Thyroid gland (tissue), 4 donors: ENCODE measurements at regions not wholly inside any gene's neighbourhood (a gene's known extent, or its start where the extent isn't known, plus 50 kb on each side); places are given as distances from the start of the nearest gene placed in this dataset.

Experiments used
- DNase-seq, 2 donors: peaks; one replicate each; pipeline ENCODE4 v3.0.0-alpha.2; 2019
- H3K27ac ChIP-seq, 3 donors: fragments of 200-600 bp; sonication (generic); 1 replicate in 2 of 3; 2 replicates in 1 of 3; pipeline ENCODE4 v1.5.1; 2016 to 2019; ENCODE audit warnings: mild to moderate bottlenecking in 1 of 3, moderate library complexity in 1 of 3
- H3K27me3 ChIP-seq: fragments of 200-600 bp; sonication (generic); one replicate; pipeline ENCODE4 v1.5.1; 2019
- H3K36me3 ChIP-seq, 2 donors: fragments of 200-600 bp; sonication (generic); one replicate each; pipeline ENCODE4 v1.5.1; 2016 to 2019
- H3K4me1 ChIP-seq, 2 donors: fragments of 200-600 bp; sonication (generic); one replicate each; pipeline ENCODE4 v1.5.1; 2017 to 2019
- H3K4me3 ChIP-seq, 3 donors: fragments of 200-600 bp; sonication (generic); replicated peaks in 1 of 3; 1 replicate in 2 of 3; 2 replicates in 1 of 3; pipeline ENCODE4 v1.5.1; 2016; ENCODE audit warnings: mild to moderate bottlenecking in 1 of 3
- H3K9me3 ChIP-seq: fragments of 200-600 bp; sonication (generic); one replicate; pipeline ENCODE4 v1.5.1; 2017
- POLR2A ChIP-seq, 2 donors: fragments of 450-650 bp; IDR thresholded peaks; one replicate each; pipeline ENCODE4 v1.6.1; 2017; ENCODE audit warnings: antibody characterized with exemption in 2 of 2, mild to moderate bottlenecking in 2 of 2, moderate library complexity in 1 of 2
- WGBS, 2 donors: methylation state at CpG; one replicate each; pipeline ENCODE4 v1.1.5; 2017; 5-methylcytosine and 5-hydroxymethylcytosine counted together
- intact Hi-C: fragments of 100-400 bp; cut with DNase I; formaldehyde crosslinking; loops from one replicate; pipeline ENCODE4 v1.15.1; 2023
- TF ChIP-seq, protein P1 (sequence below), 6 experiments: fragments of 200-600 bp in 3 of 6; fragments of 450-650 bp in 3 of 6; sonication (generic) in 3 of 6; IDR thresholded peaks; one replicate each; pipeline ENCODE4 v1.5.1; 2016 to 2019; ENCODE audit warnings: antibody characterized with exemption in 6 of 6, mild to moderate bottlenecking in 2 of 6, inconsistent platforms in 1 of 6, moderate library complexity in 1 of 6

DNA sequence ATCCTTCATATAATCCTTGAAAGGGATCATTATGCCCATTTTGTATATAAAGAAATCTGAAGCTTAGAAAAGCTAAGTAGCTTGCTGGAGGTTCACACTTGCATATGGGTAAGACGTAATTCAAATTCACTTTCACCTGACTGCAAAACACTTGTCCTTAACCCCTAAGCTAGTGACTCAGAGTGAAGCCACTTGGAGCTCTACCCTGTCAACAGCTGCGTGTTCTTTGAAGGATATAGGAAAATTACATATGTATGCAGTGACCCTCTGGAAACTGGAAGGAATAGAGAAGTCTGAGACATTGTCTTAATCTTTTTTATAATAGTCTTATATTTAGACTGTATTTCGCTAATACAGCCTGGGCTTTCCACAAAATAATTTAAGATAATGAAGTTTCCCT, 80.0 kb upstream of the STK32A start:
- Histone ChIP-seq H3K27me3 (no peaks in the 10 kb centered on the region), H3K36me3 (no peaks in the 10 kb centered on the region), H3K4me1 (no peaks in the 10 kb centered on the region), H3K27ac (no peak overlapping the region), H3K9me3 (no peaks in the 10 kb centered on the region), H3K4me3 (no peak overlapping the region)
- no peak for DNase-seq
- intact Hi-C loops = no loop called here
- WGBS, 2 donors = 84 to 88% methylated on average over 3 of the region's 3 CpGs
- no peak for TF ChIP-seq POLR2A (IDR thresholded peaks at IDR 0.05)
- TF ChIP-seq, protein P1, sequence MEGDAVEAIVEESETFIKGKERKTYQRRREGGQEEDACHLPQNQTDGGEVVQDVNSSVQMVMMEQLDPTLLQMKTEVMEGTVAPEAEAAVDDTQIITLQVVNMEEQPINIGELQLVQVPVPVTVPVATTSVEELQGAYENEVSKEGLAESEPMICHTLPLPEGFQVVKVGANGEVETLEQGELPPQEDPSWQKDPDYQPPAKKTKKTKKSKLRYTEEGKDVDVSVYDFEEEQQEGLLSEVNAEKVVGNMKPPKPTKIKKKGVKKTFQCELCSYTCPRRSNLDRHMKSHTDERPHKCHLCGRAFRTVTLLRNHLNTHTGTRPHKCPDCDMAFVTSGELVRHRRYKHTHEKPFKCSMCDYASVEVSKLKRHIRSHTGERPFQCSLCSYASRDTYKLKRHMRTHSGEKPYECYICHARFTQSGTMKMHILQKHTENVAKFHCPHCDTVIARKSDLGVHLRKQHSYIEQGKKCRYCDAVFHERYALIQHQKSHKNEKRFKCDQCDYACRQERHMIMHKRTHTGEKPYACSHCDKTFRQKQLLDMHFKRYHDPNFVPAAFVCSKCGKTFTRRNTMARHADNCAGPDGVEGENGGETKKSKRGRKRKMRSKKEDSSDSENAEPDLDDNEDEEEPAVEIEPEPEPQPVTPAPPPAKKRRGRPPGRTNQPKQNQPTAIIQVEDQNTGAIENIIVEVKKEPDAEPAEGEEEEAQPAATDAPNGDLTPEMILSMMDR (IDR thresholded peaks at IDR 0.05) = no peak

GRCh38 chr5:147156012-147156411, 78.8 kb upstream of the STK32A start:
- intact Hi-C loops = no loop called here
- no peak for DNase-seq
- TF ChIP-seq, protein P1 (IDR thresholded peaks at IDR 0.05) = no peak
- no peak for TF ChIP-seq POLR2A (IDR thresholded peaks at IDR 0.05)
- 64% methylated on average over 5 of the region's 5 CpGs for WGBS, 2 donors
- Histone ChIP-seq H3K4me1 (no peaks in the 10 kb centered on the region), H3K27me3 (no peaks in the 10 kb centered on the region), H3K27ac (no peak overlapping the region), H3K4me3 (no peak overlapping the region), H3K9me3 (no peaks in the 10 kb centered on the region), H3K36me3 (no peaks in the 10 kb centered on the region)

GRCh38 chr5:147160902-147161700, 73.7 kb upstream of the STK32A start:
- no peaks in the 10 kb centered on the region for H3K9me3 ChIP-seq
- DNase-seq = no peak
- TF ChIP-seq POLR2A (IDR thresholded peaks at IDR 0.05) = no peak
- TF ChIP-seq, protein P1 (IDR thresholded peaks at IDR 0.05) = no peak
- H3K36me3 ChIP-seq = no peaks in the 10 kb centered on the region
- no peaks in the 10 kb centered on the region for H3K27me3 ChIP-seq
- intact Hi-C loops = no loop called here
- H3K4me3 ChIP-seq = no peak overlapping the region
- H3K4me1 ChIP-seq = no peaks in the 10 kb centered on the region
- no peak overlapping the region for H3K27ac ChIP-seq
- WGBS, 2 donors = 39 to 63% methylated on average over 3 of the region's 3 CpGs

- 85 to 89% methylated on average over 7 of the region's 7 CpGs for WGBS, 2 donors
- intact Hi-C loops = no loop called here
Observed at GRCh38 chr5:147162740-147163139, 72.1 kb upstream of the STK32A start.

GRCh38 chr5:147167529-147167928, 67.3 kb upstream of the STK32A start:
- H3K27ac ChIP-seq = no peak overlapping the region
- intact Hi-C loops = no loop called here
- H3K4me1 ChIP-seq = no peaks in the 10 kb centered on the region
- no peaks in the 10 kb centered on the region for H3K9me3 ChIP-seq
- TF ChIP-seq, protein P1 (IDR thresholded peaks at IDR 0.05) = no peak
- no peak for TF ChIP-seq POLR2A (IDR thresholded peaks at IDR 0.05)
- DNase-seq = no peak
- no peaks in the 10 kb centered on the region for H3K36me3 ChIP-seq
- 94 to 96% methylated on average over 3 of the region's 3 CpGs for WGBS, 2 donors
- no peak overlapping the region for H3K4me3 ChIP-seq
- H3K27me3 ChIP-seq = no peaks in the 10 kb centered on the region

More at GRCh38 chr5:147162740-147163139, 72.1 kb upstream of the STK32A start:
- no peaks in the 10 kb centered on the region for H3K36me3 ChIP-seq
- no peaks in the 10 kb centered on the region for H3K27me3 ChIP-seq
- no peaks in the 10 kb centered on the region for H3K4me1 ChIP-seq
- TF ChIP-seq, protein P1 (IDR thresholded peaks at IDR 0.05) = no peak
- TF ChIP-seq POLR2A (IDR thresholded peaks at IDR 0.05) = no peak
- H3K9me3 ChIP-seq = no peaks in the 10 kb centered on the region
- no peak overlapping the region for H3K27ac ChIP-seq
- DNase-seq = peak in 1 of 2 donors; percentile 3
- H3K4me3 ChIP-seq = no peak overlapping the region
